ENCODE measurements at regions not wholly inside any gene's neighbourhood (a gene's known extent, or its start where the extent isn't known, plus 50 kb on each side); places are given as distances from the start of the nearest gene placed in this dataset.
"Not testable (repeated sequence)": the region's sequence is repeated elsewhere in the genome, so short reads cannot be mapped to it uniquely, and the experiment has no call there.

- no peak for DNase-seq
Observed at GRCh38 chr3:16770021-16770420, 114.7 kb upstream of the PLCL2 start.

DNA sequence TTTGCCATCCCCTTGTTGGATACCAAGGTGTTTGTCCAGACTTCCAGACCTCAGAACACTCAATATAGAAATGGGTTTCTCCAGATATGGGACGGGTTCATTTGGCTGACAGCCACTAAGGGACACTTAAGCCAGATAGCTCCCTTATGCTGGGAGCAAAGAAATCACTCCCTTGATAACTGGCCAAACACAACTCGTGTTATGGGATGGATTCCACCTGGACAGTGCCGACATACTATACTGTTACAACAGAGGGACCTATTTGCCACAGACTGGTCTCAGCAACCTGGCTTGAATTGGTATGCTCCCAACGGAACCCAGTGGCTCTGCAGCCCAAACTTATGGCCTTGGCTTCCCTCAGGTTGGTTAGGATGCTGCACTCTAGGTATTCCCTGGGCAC lies 114.0 kb upstream of the PLCL2 start:
- no peak for DNase-seq

- DNase-seq: not testable (repeated sequence)
Observed at GRCh38 chr3:16773594-16773993, 111.2 kb upstream of the PLCL2 start.

- not testable (repeated sequence) for DNase-seq
Observed at GRCh38 chr3:16774536-16774935, 110.2 kb upstream of the PLCL2 start.

DNA sequence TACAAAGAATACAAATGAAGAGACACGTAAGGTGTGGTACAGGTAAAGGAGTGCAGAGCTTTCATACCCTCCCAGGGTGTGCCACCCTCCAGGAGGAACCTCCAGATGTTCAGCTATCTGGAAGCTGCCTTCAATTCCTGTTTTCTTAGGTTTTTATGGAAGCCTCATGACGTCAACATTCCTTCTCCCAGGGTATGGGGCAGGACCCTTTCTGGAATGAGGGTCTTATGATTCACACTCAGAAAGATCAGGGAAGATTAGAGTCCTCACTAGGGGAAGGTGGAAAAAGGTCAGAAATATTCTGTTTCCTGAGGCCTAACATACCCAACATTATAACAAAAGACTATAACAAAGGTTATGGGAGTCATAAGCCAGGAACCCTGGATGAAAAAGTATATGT lies 99.8 kb upstream of the PLCL2 start:
- DNase-seq: no peak

DNA sequence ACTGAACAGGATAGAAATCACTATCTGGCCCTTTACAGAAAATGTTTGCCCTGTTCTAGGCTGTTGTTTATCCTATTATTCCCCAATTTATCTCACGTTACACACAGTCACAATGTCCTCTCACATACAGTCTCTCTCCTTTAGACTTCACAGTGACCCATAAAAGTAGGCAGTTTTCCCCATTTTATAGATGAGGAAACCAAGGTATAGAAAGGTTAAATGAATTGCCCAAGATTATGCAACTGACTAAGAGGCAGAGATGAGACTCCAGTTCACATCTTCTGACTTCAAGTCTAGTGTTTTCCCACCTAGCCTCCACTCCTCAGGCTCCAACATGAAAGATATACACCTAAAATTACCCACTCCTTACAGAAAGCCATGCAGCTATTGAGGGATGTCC lies 99.3 kb upstream of the PLCL2 start:
- no peak for DNase-seq

DNA sequence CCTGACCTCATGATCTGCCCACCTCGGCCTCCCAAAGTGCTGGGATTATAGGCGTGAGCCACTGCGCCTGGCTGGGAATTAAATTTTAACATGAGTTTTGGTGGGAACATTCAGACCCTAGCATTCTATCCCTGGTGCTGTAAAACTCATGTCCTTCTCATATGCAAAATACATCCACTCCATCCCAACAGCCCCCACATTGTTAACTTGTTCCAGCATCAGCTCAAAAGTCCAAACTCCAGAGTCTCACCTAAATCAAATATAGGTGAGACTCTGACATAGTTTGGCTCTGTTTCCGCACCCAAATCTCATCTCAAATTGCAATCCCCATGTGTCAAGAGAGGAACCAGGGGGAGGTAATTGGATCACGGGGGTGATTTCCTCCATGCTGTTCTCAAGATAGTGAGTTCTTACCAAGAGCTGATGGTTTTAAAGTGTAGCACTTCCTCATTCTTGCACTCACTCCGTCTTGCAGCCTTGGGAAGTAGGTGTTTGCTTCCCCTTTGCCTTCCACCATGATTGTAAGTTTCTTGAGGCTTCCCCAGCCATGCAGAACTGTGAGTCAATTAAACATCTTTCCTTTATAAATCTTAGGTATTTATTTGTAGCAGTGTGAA lies 96.2 kb upstream of the PLCL2 start:
- DNase-seq: peak; percentile 36

- peak; percentile 21 for DNase-seq
Observed at GRCh38 chr3:16789344-16790120, 95.2 kb upstream of the PLCL2 start.

GRCh38 chr3:16790432-16791400 lies 94.0 kb upstream of the PLCL2 start:
- DNase-seq: no peak

GRCh38 chr3:16793321-16793720 lies 91.4 kb upstream of the PLCL2 start:
- DNase-seq: no peak

DNA sequence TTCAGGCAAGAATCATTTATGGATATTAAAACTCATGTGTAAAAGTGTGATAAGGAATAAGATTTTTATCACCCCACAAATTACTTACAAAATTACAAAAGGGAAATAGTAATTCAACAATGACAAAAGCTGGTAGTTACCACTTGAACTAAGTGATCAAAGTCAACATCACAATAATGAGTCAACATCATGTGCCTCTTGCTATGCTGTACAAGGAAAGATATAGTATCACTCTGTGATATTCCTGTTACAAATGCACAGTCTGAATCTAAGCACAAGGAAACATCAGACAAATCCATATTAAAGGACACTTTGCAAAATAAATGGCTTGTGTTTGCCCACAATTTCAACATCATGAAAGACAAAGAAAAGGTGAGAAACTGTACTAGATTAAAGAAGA lies 90.5 kb upstream of the PLCL2 start:
- DNase-seq: no peak

DNA sequence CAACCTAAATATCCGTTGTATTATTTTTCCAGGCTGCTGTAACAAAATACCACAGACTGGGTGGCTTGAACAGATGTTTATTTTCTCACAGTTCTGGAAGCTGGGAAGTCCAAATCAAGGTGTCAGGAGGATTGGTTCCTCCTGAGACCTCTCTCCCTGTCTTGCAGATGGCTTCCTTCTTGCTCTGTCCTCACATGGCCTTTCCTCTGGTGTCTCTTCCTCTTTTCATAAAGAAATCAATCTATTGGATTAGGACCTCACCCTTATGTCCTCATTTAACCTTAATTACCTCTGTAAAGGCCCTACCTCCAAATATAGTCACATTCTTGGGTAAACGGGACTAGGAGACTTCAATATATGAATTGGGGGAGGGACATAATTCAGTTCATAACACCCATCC lies 89.2 kb upstream of the PLCL2 start:
- no peak for DNase-seq

DNA sequence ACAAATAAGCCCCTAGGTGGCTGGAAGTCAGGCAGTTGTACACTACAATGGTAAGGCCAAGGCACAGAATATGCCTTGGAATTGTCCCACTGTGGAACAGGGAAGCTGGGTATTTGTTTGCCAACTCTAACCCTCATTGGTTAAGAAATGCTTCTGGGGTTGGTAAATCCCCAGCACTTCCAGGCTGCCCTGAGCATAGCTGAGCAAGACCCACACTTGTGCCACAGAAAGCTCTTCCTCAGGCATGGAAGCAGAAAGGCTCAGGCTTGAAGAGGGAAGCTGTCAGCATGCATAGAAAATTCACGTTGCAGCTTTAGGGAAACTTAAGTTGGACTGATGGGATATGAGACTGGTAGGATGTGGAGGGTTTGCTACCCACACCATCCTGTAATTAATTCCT lies 86.9 kb upstream of the PLCL2 start:
- no peak for DNase-seq

DNA sequence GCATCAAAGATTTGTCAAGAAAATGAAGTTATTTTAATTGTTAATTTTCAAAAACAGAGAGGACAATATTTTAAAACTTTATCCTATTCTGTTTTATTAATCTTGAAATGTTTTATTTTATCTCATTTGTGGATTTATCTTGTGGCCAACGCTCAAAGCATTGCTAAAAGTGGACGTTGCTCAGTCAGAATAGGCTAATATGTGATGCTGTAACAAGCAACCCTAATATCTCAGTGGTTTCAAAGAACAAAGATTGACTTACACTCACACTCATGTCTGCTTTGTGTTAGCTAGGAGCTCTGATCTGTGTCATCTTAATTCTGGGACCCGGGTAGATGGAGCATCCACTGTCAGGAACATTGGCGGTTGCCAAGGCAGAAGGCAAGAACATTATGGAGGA lies 86.0 kb upstream of the PLCL2 start:
- DNase-seq: no peak

DNA sequence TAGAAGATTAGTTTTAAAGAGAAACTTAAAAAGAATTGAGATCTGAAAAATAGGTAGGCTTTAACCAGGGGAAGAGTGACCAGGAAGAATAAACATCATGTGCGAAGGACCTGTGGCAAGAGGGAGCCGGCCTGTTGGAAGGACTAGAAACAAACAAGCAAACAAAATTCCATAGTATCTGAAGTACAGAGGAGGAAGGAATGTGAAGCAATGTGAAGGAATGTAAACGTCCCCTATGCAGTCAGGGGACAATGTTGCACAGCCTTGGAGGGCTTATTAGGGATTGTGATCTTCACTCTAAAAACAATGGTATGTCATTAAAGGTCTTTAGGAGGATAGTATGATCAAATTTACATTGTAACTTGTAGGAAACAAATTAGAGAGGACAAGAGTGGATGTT lies 84.4 kb upstream of the PLCL2 start:
- DNase-seq: no peak

GRCh38 chr3:16801223-16801622 lies 83.5 kb upstream of the PLCL2 start:
- DNase-seq: no peak

- no peak for DNase-seq
Observed at GRCh38 chr3:16801698-16802097, 83.1 kb upstream of the PLCL2 start.

DNA sequence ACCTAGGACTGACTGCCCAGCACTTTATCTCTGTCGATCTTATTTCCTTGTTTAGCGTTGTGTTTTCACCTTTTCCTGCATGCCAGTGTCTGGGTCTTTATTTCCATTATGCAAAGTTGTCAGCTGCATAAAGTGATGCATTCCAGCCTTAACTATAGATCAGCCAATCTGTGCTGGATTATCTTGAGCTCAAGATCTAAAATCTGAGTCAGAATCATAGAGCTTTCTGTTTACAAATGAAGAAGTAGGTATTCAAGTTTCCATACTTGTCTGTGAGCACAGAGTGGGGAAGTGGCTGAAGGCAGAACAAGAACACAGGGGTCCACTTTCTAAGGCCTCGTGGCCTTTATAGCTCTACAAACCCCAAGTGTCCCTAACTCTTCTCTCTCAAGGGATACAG lies 82.4 kb upstream of the PLCL2 start:
- no peak for DNase-seq

GRCh38 chr3:16803019-16803418 lies 81.7 kb upstream of the PLCL2 start:
- no peak for DNase-seq

GRCh38 chr3:16807391-16807790 lies 77.4 kb upstream of the PLCL2 start:
- DNase-seq: no peak

DNA sequence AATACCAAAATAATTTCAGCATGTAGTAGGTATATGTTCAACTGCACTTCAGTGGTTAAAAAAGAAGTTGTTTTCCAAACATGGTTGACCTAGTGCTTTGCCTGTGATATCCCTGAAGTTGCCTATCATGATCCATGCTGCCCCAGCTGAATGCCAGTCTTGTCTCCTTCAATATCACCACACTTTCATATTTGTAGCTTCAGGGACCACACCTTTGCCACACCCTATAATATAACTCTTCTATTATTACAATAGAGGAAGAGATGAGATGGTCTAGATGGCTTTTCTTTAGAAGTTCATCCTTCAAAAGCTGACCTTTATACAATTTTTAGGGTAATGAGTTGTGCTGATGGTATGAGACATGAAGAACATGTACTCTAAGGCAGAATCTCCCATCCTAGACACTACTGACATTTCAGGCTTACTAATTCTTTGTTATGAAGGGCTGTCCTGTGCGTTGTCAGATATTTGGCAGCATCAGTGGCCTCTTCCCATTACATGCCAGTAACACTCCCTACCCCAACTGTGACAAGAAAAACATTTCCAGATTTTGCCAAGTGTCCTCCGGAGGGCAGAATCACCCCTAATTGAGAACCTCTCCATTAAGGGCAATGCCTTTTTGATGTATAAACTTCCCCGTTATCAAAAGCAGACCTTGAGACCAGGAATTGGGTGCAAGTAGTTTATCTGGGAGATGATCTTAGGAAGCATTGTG lies 76.2 kb upstream of the PLCL2 start:
- DNase-seq: no peak

- DNase-seq: no peak
Observed at GRCh38 chr3:16809482-16809881, 75.3 kb upstream of the PLCL2 start.

DNA sequence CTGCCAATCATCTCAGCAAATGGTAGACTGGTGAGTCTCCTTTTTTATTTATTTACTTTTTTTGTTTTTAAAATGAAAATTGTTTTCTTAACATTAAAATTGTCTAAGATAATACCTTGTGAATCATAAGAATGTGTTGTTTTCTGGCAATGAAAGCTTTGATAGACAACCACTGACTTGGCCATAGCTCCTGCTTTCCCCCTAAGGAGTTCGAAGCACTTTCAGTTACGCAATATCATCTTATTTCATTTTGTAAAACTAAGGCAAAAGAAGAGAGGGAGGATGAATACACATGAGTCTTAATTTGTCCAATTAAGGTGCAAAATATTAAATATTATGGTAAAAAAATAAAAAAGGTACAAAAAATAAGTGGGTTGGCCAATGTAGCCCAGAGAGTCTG lies 74.8 kb upstream of the PLCL2 start:
- DNase-seq: no peak
